Stimulated activated CD8-positive, alpha-beta memory T cell treated with anti-CD3 and anti-CD28 coated beads, Interleukin-7, amount 100 ng/mL, for 48 hours (primary cell): ENCODE measurements at regions not wholly inside any gene's neighbourhood (a gene's known extent, or its start where the extent isn't known, plus 50 kb on each side); places are given as distances from the start of the nearest gene placed in this dataset.
"Not testable (repeated sequence)": the region's sequence is repeated elsewhere in the genome, so short reads cannot be mapped to it uniquely, and the experiment has no call there.

Experiments used
- DNase-seq, 2 donors: peaks; one replicate each; pipeline ENCODE4 v3.0.0-alpha.2; 2020; ENCODE audit warnings: low read depth in 1 of 2; ENCODE audit errors: extremely low read depth in 1 of 2

GRCh38 chr7:66571568-66571967, 57.1 kb upstream of the KCTD7 start:
- DNase-seq: no peak

GRCh38 chr7:66573782-66574495, 54.7 kb upstream of the KCTD7 start:
- not testable (repeated sequence) for DNase-seq

- not testable (repeated sequence) for DNase-seq
Observed at GRCh38 chr7:66574768-66575167, 53.9 kb upstream of the KCTD7 start.

GRCh38 chr7:66575398-66575797, 53.3 kb upstream of the KCTD7 start:
- no peak for DNase-seq

GRCh38 chr7:66576646-66577045, 52.0 kb upstream of the KCTD7 start:
- DNase-seq: no peak
